ENCODE measurements at regions not wholly inside any gene's neighbourhood (a gene's known extent, or its start where the extent isn't known, plus 50 kb on each side); places are given as distances from the start of the nearest gene placed in this dataset.

- TF ChIP-seq CTCF (IDR thresholded peaks at IDR 0.05; ENCODE audit: poor library complexity, severe bottlenecking) = no peak
- TF ChIP-seq REST (IDR thresholded peaks at IDR 0.05; ENCODE audit: borderline replicate concordance) = no peak
- TF ChIP-seq MXI1 (conservative IDR thresholded peaks at IDR 0.05; ENCODE audit: poor library complexity, severe bottlenecking) = no peak
- no peak for TF ChIP-seq POLR2AphosphoS5 (IDR thresholded peaks at IDR 0.05)
- TF ChIP-seq EZH2 (IDR thresholded peaks at IDR 0.05; ENCODE audit: borderline replicate concordance, insufficient read depth, low read length, poor library complexity, severe bottlenecking) = no peak
- TF ChIP-seq EP300 (conservative IDR thresholded peaks at IDR 0.05; ENCODE audit: poor library complexity, severe bottlenecking) = no peak
- no peak for TF ChIP-seq TAF1 (IDR thresholded peaks at IDR 0.05; ENCODE audit: low read depth)
- no peak for TF ChIP-seq SMC3 (conservative IDR thresholded peaks at IDR 0.05; ENCODE audit: poor library complexity)
- TF ChIP-seq RAD21 (conservative IDR thresholded peaks at IDR 0.05) = no peak
Measured at GRCh38 chr2:34121076-34121475, 522.0 kb upstream of the FAM98A start.
